PC-3 (cell line): ENCODE measurements at regions not wholly inside any gene's neighbourhood (a gene's known extent, or its start where the extent isn't known, plus 50 kb on each side); places are given as distances from the start of the nearest gene placed in this dataset.

Experiments used
- ATAC-seq: fragments of 200-7000 bp; cut with Tn5 transposase; 2 replicates; pipeline ENCODE4 v1.9.1; 2020; ENCODE audit warnings: mild to moderate bottlenecking, moderate library complexity
- BruUV-seq: library from RNA; stranded (reverse); fragments of 400-500 nt; replicated peaks from 2 replicates; lab custom pipeline; 2021; lab: Mats Ljungman, UMichigan
- CTCF ChIA-PET: fragments of 300-600 bp; sonication (Branson Sonifier 250); formaldehyde crosslinking; loops from one replicate; lab custom pipeline; 2022; ENCODE audit warnings: antibody characterized with exemption; lab: Charles Lee
- POLR2A ChIA-PET: fragments of 300-600 bp; sonication (Branson Sonifier 250); formaldehyde crosslinking; loops from one replicate; lab custom pipeline; 2022; ENCODE audit warnings: antibody characterized with exemption; ENCODE audit not compliant: unreplicated experiment; lab: Charles Lee
- DNase-seq: peaks from one replicate; pipeline ENCODE4 v3.0.0-alpha.2; 2015
- H2AFZ ChIP-seq: fragments of 300-600 bp; sonication (generic); 2 replicates; pipeline ENCODE4 v1.6.0; 2016; ENCODE audit warnings: antibody characterized with exemption, low read length
- H3F3A ChIP-seq: fragments of 300-600 bp; sonication (generic); one replicate; pipeline ENCODE4 v1.6.0; 2017; ENCODE audit warnings: antibody characterized with exemption, low read length, control low read depth, mild to moderate bottlenecking; ENCODE audit not compliant: unreplicated experiment
- H3K27ac ChIP-seq: fragments of 300-600 bp; sonication (generic); 2 replicates; pipeline ENCODE4 v1.5.1; 2016; ENCODE audit warnings: mild to moderate bottlenecking, low read length
- H3K27me3 ChIP-seq: fragments of 300-600 bp; sonication (generic); 2 replicates; pipeline ENCODE4 v1.6.1; 2016; ENCODE audit warnings: low read length, mixed read lengths
- H3K36me3 ChIP-seq: fragments of 300-600 bp; sonication (generic); 2 replicates; pipeline ENCODE4 v1.6.1; 2016; ENCODE audit warnings: low read depth, mixed run types, low read length, mixed read lengths
- H3K4me1 ChIP-seq: fragments of 300-600 bp; sonication (generic); 2 replicates; pipeline ENCODE4 v1.5.1; 2016; ENCODE audit warnings: low read length; ENCODE audit not compliant: insufficient read depth
- H3K4me2 ChIP-seq: fragments of 300-600 bp; sonication (generic); 2 replicates; pipeline ENCODE4 v1.6.0; 2016; ENCODE audit warnings: low read length
- H3K4me3 ChIP-seq: fragments of 300-600 bp; sonication (generic); 2 replicates; pipeline ENCODE4 v1.5.1; 2016; ENCODE audit warnings: mild to moderate bottlenecking, low read length, mixed read lengths
- H3K79me2 ChIP-seq: fragments of 300-600 bp; sonication (generic); 2 replicates; pipeline ENCODE4 v1.6.1; 2017; ENCODE audit warnings: low read length, mixed read lengths
- H3K9ac ChIP-seq: fragments of 300-600 bp; sonication (generic); 2 replicates; pipeline ENCODE4 v1.6.0; 2016; ENCODE audit warnings: mild to moderate bottlenecking, low read length
- H3K9me2 ChIP-seq: fragments of 300-600 bp; sonication (generic); replicated peaks from 2 replicates; pipeline ENCODE4 v1.6.1; 2016; ENCODE audit warnings: mixed run types, low read length, mixed read lengths
- H3K9me3 ChIP-seq: fragments of 300-600 bp; sonication (generic); 2 replicates; pipeline ENCODE4 v1.6.1; 2016; ENCODE audit warnings: low read length, mixed read lengths
- H4K20me1 ChIP-seq: fragments of 300-600 bp; sonication (generic); 2 replicates; pipeline ENCODE4 v1.6.1; 2016; ENCODE audit warnings: low read length, mixed read lengths
- CTCF ChIP-seq: fragments of 300-600 bp; sonication (generic); conservative IDR thresholded peaks from 2 replicates; pipeline ENCODE4 v1.5.1; 2017; ENCODE audit warnings: antibody characterized with exemption, low read depth, mild to moderate bottlenecking, low read length
- EZH2 ChIP-seq: fragments of 300-600 bp; sonication (generic); IDR thresholded peaks from one replicate; pipeline ENCODE4 v1.6.1; 2017; ENCODE audit warnings: antibody characterized with exemption, mild to moderate bottlenecking, low read length; ENCODE audit not compliant: unreplicated experiment
- EZH2phosphoT487 ChIP-seq: fragments of 300-600 bp; sonication (generic); IDR thresholded peaks from 2 replicates; pipeline ENCODE4 v1.6.1; 2018; ENCODE audit warnings: mild to moderate bottlenecking, antibody characterized with exemption, low read length, borderline replicate concordance
- intact Hi-C: fragments of 100-400 bp; cut with micrococcal nuclease; formaldehyde crosslinking; loops from 2 replicates; pipeline ENCODE4 v1.9.0; 2023

GRCh38 chr2:174016447-174016846 is 51.3 kb upstream of the SP3 start:
- no peaks in the 10 kb centered on the region for H3K9me2 ChIP-seq
- ATAC-seq (no peak), DNase-seq (no peak)
- TF ChIP-seq EZH2phosphoT487 (no peak), EZH2 (no peak), CTCF (no peak)
- H2AFZ ChIP-seq: no peak overlapping the region
- no peaks in the 10 kb centered on the region for H3K27me3 ChIP-seq
- no peaks in the 10 kb centered on the region for H3F3A ChIP-seq
- ChIA-PET CTCF (no interaction called here), POLR2A (no interaction called here)
- H3K9ac ChIP-seq: no peak overlapping the region
- no peaks in the 10 kb centered on the region for H3K4me1 ChIP-seq
- no TSS peak for BruUV-seq
- H4K20me1 ChIP-seq: no peaks in the 10 kb centered on the region
- intact Hi-C loops: no loop called here
- H3K4me3 ChIP-seq: no peak overlapping the region
- no peaks in the 10 kb centered on the region for H3K9me3 ChIP-seq
- H3K79me2 ChIP-seq: no peaks in the 10 kb centered on the region
- no peaks in the 10 kb centered on the region for H3K36me3 ChIP-seq
- no peak overlapping the region for H3K4me2 ChIP-seq
- H3K27ac ChIP-seq: no peak overlapping the region

- no peaks in the 10 kb centered on the region for H3K36me3 ChIP-seq
- no peaks in the 10 kb centered on the region for H3K9me3 ChIP-seq
- DNase-seq (no peak), ATAC-seq (no peak)
- no peak for TF ChIP-seq EZH2
- TF ChIP-seq EZH2phosphoT487: no peak
- no peak for TF ChIP-seq CTCF
- ChIA-PET CTCF (interaction anchor here (0.7 kb wide), 1 partner anchor 240 kb away, joined by 6 read pairs; no protein-coding TSS in a partner anchor), POLR2A (no interaction called here)
- intact Hi-C loops: no loop called here
- no peaks in the 10 kb centered on the region for H3K27me3 ChIP-seq
- no peak overlapping the region for H3K4me2 ChIP-seq
- H3K9me2 ChIP-seq: no peaks in the 10 kb centered on the region
- no peaks in the 10 kb centered on the region for H4K20me1 ChIP-seq
- no peaks in the 10 kb centered on the region for H3K79me2 ChIP-seq
- no peak overlapping the region for H3K27ac ChIP-seq
- H3K9ac ChIP-seq: no peak overlapping the region
- no peak overlapping the region for H2AFZ ChIP-seq
- no peaks in the 10 kb centered on the region for H3K4me1 ChIP-seq
- H3F3A ChIP-seq: no peaks in the 10 kb centered on the region
- BruUV-seq: no TSS peak
- H3K4me3 ChIP-seq: no peak overlapping the region
Observed at GRCh38 chr2:174015428-174015827, 50.3 kb upstream of the SP3 start.
